T-helper 1 cell treated with Interleukin-12 subunit alpha and Interleukin-12 subunit beta and Interleukin-4 antibody, amounts not matched to agents 30 ng/mL and 1 ng/mL, for 36 hours (primary cell): ENCODE measurements at regions not wholly inside any gene's neighbourhood (a gene's known extent, or its start where the extent isn't known, plus 50 kb on each side); places are given as distances from the start of the nearest gene placed in this dataset.
"Not testable (repeated sequence)": the region's sequence is repeated elsewhere in the genome, so short reads cannot be mapped to it uniquely, and the experiment has no call there.

Experiments used
- intact Hi-C: fragments of 100-400 bp; cut with micrococcal nuclease; formaldehyde crosslinking; loops from one replicate; pipeline ENCODE4 v1.15.1; 2024

- intact Hi-C loops = no loop called here
Measured at GRCh38 chr16:75983741-75984381, 257.6 kb upstream of the CPHXL start.

GRCh38 chr16:75987323-75987722, 261.0 kb upstream of the CPHXL start:
- intact Hi-C loops = no loop called here

GRCh38 chr16:75996491-75996890, 270.2 kb upstream of the CPHXL start:
- intact Hi-C loops = no loop called here

GRCh38 chr16:75997606-75998005, 271.3 kb upstream of the CPHXL start:
- intact Hi-C loops = no loop called here

- intact Hi-C loops = no loop called here
Measured at GRCh38 chr16:76007645-76008044, 269.6 kb upstream of the CNTNAP4 start.

- intact Hi-C loops = no loop called here
Measured at GRCh38 chr16:76023835-76024234, 253.4 kb upstream of the CNTNAP4 start.

- intact Hi-C loops = no loop called here
Measured at GRCh38 chr16:76035689-76036088, 241.5 kb upstream of the CNTNAP4 start.

- intact Hi-C loops = no loop called here
Measured at GRCh38 chr16:76038097-76038496, 239.1 kb upstream of the CNTNAP4 start.

- intact Hi-C loops = no loop called here
Measured at GRCh38 chr16:76052725-76053124, 224.5 kb upstream of the CNTNAP4 start.

GRCh38 chr16:76059186-76059585, 218.0 kb upstream of the CNTNAP4 start:
- intact Hi-C loops = no loop called here

GRCh38 chr16:76059701-76060100, 217.5 kb upstream of the CNTNAP4 start:
- intact Hi-C loops = no loop called here

GRCh38 chr16:76071690-76072089, 205.5 kb upstream of the CNTNAP4 start:
- intact Hi-C loops = no loop called here

- intact Hi-C loops = no loop called here
Measured at GRCh38 chr16:76081967-76082366, 195.2 kb upstream of the CNTNAP4 start.

GRCh38 chr16:76106647-76107046, 170.6 kb upstream of the CNTNAP4 start:
- intact Hi-C loops = no loop called here

GRCh38 chr16:76108460-76108859, 168.7 kb upstream of the CNTNAP4 start:
- intact Hi-C loops = no loop called here

- intact Hi-C loops = no loop called here
Measured at GRCh38 chr16:76114681-76115080, 162.5 kb upstream of the CNTNAP4 start.

GRCh38 chr16:76118344-76118743, 158.9 kb upstream of the CNTNAP4 start:
- intact Hi-C loops = no loop called here

GRCh38 chr16:76121636-76122035, 155.6 kb upstream of the CNTNAP4 start:
- intact Hi-C loops = no loop called here

- intact Hi-C loops = no loop called here
Measured at GRCh38 chr16:76123966-76124365, 153.2 kb upstream of the CNTNAP4 start.

GRCh38 chr16:76125871-76126270, 151.3 kb upstream of the CNTNAP4 start:
- intact Hi-C loops = no loop called here

GRCh38 chr16:76138056-76138455, 139.1 kb upstream of the CNTNAP4 start:
- intact Hi-C loops = not testable (repeated sequence)

GRCh38 chr16:76157629-76158028, 119.6 kb upstream of the CNTNAP4 start:
- intact Hi-C loops = no loop called here

- intact Hi-C loops = no loop called here
Measured at GRCh38 chr16:76162046-76162445, 115.2 kb upstream of the CNTNAP4 start.
